GM10266 (cell line): ENCODE measurements at regions not wholly inside any gene's neighbourhood (a gene's known extent, or its start where the extent isn't known, plus 50 kb on each side); places are given as distances from the start of the nearest gene placed in this dataset.

Source experiments
- DNase-seq: peaks from one replicate; pipeline ENCODE4 v3.0.0; 2012; ENCODE audit errors: extremely low spot score
- TF ChIP-seq, protein P1 (sequence below): IDR thresholded peaks from 2 replicates; pipeline ENCODE4 v1.5.1; 2012; ENCODE audit warnings: mild to moderate bottlenecking, low read depth; ENCODE audit not compliant: control insufficient read depth, insufficient read depth; ENCODE audit errors: missing control alignments

GRCh38 chr9:16959391-16959790 is 88.9 kb upstream of the BNC2 start:
- no peak for DNase-seq
- TF ChIP-seq, protein P1, sequence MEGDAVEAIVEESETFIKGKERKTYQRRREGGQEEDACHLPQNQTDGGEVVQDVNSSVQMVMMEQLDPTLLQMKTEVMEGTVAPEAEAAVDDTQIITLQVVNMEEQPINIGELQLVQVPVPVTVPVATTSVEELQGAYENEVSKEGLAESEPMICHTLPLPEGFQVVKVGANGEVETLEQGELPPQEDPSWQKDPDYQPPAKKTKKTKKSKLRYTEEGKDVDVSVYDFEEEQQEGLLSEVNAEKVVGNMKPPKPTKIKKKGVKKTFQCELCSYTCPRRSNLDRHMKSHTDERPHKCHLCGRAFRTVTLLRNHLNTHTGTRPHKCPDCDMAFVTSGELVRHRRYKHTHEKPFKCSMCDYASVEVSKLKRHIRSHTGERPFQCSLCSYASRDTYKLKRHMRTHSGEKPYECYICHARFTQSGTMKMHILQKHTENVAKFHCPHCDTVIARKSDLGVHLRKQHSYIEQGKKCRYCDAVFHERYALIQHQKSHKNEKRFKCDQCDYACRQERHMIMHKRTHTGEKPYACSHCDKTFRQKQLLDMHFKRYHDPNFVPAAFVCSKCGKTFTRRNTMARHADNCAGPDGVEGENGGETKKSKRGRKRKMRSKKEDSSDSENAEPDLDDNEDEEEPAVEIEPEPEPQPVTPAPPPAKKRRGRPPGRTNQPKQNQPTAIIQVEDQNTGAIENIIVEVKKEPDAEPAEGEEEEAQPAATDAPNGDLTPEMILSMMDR: no peak

GRCh38 chr9:16954040-16954439 is 83.6 kb upstream of the BNC2 start:
- TF ChIP-seq, protein P1: no peak
- DNase-seq: no peak

DNA sequence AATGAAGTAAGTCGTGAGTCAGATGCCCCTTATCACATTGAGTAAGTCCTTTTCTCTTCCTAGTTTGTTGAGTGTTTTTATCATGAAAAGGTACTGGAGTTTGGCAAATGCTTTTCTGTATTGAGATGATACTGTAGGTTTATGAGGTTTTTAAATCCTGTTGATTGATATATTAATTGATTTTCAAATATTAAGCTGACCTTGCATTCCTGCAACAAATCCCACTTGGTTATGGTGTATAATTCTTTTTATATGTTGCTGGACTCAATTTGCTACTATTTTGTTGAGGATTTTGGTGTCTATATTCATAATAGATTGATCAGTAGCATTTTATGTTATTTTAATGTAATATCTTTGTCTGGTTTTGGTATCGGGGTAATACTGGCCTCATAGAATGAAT is 81.0 kb upstream of the BNC2 start:
- TF ChIP-seq, protein P1: no peak
- no peak for DNase-seq

DNA sequence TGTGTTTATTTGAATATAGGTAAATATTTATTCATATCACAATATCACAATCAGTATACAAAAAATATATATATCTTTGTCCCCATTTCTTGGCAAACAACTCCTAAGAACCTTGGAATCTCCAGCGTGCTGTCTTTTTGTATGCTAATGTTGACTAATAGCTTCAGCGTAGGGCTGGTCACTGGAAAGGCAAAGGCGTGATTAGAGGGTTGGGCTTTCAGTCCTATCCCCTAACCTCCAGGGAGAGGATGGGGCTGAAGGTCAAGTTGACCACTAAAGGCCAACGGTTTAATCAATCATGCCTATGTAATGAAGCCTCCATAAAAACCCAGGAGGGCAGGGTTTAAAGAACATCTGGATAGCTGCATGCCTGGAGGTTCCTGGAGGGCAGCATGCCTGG is 79.6 kb upstream of the BNC2 start:
- no peak for DNase-seq
- TF ChIP-seq, protein P1: no peak

DNA sequence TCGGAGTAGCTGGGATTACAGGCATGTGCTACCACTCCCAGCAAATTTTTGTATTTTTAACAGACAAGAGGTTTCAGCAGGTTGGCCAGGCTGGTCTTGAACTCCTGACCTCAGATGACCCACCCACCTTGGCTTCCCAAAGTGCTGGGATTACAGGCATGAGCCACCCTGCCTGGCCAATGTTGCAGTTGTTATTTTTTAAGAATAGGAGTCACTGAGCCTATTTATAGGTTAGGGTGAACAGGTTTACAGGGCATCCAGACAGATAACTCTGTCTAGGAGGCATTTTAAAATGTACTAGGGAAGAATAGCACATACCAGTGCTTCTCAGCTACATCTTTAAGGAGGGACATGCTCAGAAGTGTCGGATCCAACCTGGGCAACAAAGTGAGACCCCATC is 60.1 kb upstream of the BNC2 start:
- no peak for DNase-seq
- TF ChIP-seq, protein P1: no peak

- TF ChIP-seq, protein P1: no peak
- DNase-seq: no peak
Observed at GRCh38 chr9:16928179-16928945, 57.9 kb upstream of the BNC2 start.

GRCh38 chr9:16925426-16925825 is 55.0 kb upstream of the BNC2 start:
- no peak for DNase-seq
- TF ChIP-seq, protein P1: no peak
